Stimulated activated CD4-positive, alpha-beta T cell treated with anti-CD3 and anti-CD28 coated beads, Interleukin-15, amount 100 ng/mL, for 48 hours (primary cell): ENCODE measurements at regions not wholly inside any gene's neighbourhood (a gene's known extent, or its start where the extent isn't known, plus 50 kb on each side); places are given as distances from the start of the nearest gene placed in this dataset.
"Not testable (repeated sequence)": the region's sequence is repeated elsewhere in the genome, so short reads cannot be mapped to it uniquely, and the experiment has no call there.

ENCODE experiments used
- DNase-seq, 2 donors: peaks; one replicate each; pipeline ENCODE4 v3.0.0-alpha.2; 2020; ENCODE audit warnings: low read depth in 2 of 2

DNA sequence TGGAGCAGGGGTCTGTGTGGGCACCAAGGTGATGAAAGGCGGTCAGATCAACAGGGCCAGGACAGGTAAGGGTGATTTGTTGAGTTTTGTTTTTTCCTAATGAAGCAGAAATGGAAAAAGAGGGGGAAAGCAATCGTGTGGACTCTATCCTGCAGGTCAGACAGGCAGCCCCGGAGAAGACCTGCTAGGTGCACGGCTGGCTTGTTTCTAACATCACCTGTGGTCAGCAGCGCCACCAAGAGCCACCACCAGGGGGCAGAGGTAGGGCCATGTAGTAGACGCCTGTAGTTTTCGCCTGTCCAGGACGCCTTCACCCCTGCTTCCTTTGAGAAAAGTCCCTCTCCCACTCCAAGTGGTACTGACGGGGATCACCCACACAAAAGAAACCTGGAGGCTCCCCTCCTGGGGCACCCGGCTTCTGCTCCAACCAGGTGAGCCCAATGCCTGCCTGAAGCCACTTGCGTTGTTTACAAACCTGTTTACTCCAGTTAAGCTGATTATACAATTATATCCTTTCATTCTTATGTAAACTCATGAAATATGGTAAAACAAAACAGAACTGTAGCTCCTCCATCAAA is 54.2 kb upstream of the SEC14L1 start:
- peak; percentile 58 to 79 for DNase-seq

DNA sequence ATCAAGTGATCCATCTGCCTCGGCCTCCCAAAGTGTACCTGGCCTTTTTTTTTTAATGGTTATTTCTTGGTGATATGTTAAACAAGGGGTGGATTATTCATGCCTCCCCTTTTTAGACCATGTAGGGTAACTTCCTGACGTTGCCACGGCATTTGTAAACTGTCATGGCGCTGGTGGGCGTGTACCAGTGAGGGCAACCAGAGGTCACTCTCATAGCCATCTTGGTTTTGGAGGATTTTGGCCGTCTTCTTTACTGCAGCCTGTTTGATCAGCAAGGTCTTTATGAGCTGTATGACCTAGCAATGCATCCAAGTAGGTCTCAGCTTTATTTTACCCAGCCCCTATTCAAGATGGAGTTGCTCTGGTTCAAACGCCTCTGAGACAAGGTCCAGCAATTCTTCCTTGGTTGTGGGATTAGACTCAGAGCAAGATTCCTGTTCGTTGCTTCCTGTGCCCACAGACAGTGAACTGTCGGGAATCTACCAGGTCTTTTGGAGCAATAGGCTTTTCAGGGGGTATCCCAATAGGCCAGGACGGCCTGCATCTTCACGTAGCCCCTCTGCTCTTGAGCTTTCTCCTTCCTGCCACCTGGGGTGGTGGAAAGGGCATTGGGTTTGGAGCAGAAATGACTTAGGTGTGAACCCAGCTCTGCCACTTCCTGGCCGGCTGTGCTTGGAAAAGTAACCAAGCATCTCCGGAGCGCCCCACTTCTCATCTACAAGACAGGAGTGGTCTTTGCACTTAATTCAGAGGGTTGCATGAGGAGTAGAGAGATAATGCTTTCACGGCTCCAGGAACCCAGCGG is 52.9 kb upstream of the SEC14L1 start:
- no peak for DNase-seq

DNA sequence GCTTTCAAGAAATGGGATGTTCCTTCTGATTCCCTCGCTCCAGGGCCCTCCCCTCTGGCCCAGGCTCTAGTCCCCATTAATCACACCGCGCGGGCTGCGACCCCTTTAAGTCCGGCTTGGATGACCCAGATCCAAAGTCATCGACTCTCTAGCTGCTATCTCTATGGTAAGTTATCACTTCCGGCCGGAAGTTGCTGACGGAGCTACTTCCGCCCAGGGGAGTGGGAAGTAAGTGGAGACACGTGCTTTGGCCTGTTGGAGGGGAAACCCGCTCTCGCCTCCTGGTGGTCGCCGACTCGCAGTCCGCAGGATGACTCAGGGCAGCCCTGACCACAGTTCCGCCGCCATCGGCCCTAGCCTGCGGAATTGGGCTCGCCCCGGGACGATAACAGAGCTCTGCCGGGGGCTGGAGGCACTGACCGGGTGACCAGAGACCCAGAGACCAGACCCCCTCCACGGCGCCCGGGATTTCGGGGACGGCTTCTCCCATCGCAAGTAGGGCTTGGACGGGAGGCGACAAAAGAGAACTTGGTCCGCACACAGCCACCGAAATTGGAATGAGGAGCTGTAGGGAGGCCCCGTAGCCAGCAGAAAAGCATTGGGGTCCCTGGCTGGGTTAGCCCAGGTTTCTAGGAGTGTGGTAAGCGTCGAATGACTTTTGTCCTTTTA is 52.2 kb upstream of the SEC14L1 start:
- DNase-seq = peak; percentile 79 to 82

- no peak for DNase-seq
Observed at GRCh38 chr17:77089124-77089490, 51.7 kb upstream of the SEC14L1 start.

GRCh38 chr17:77089949-77090348 is 50.8 kb upstream of the SEC14L1 start:
- not testable (repeated sequence) for DNase-seq

- DNase-seq = no peak
Observed at GRCh38 chr17:77090476-77090875, 50.3 kb upstream of the SEC14L1 start.
